Ramos (cell line): ENCODE measurements at regions not wholly inside any gene's neighbourhood (a gene's known extent, or its start where the extent isn't known, plus 50 kb on each side); places are given as distances from the start of the nearest gene placed in this dataset.

ENCODE experiments used
- in situ Hi-C: fragments of 300-500 bp; cut with MboI; formaldehyde crosslinking; loops from one replicate; pipeline ENCODE4 v1.14.3; 2022; ENCODE audit warnings: low sequenced_read_pairs; ENCODE audit not compliant: unreplicated experiment

DNA sequence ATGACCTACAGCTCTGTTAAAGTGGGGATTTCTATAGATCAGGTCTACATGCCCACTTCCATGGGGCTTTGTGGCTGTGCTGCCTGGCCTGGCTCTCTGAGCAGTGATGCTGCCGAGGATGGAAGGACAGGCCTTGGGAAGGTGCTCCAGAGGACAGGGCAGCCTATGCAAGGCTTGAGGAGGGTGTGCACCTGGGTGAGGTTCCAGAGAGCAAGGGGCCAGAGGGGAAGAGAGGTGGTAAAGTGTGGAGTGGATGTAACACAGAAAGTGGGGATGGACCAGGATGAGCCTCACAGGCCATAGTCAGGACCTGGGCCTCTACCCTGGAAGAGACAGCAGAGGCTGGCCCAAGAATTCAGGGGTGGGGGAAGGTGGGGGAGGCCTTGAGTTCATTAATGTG is 826.4 kb downstream of the DCDC2C start:
- in situ Hi-C loops: no loop called here

DNA sequence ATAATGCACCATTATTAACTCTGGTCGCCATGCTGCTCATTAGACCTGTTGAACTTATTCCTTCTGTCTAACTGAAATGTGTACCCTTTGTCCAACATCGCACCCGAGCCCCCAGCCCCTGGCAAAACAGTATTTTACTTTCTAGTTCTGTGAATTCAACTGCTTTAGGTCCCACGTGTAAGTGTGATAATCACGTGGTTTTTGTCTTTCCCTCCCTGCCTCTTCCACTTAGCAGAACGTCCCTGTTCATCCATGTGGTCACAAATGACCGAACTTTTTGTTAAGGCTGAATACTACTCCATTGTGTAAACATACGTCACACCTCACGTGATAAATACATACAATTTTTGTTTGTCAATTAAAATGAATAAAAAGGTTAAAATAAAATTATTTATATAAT is 826.9 kb downstream of the DCDC2C start:
- in situ Hi-C loops: no loop called here

DNA sequence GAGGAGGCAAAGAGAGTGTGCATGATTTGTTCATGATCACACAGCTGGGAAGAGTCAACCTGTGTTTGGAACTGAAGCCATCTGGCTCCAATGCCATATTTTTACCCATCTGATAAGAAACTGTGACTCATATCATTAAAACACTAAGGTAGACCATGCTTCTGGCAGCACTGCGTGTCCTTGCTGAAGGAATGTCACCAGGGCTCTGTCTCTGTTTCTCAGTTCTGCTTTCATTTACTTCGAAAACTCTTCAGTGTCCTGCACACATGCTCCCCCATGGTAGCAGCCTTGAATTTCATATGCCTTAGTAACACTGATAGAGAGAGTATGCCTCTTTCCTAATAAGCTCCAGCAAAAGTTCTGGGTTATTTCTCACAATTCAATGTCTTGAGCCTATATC is 830.4 kb downstream of the DCDC2C start:
- in situ Hi-C loops: no loop called here

DNA sequence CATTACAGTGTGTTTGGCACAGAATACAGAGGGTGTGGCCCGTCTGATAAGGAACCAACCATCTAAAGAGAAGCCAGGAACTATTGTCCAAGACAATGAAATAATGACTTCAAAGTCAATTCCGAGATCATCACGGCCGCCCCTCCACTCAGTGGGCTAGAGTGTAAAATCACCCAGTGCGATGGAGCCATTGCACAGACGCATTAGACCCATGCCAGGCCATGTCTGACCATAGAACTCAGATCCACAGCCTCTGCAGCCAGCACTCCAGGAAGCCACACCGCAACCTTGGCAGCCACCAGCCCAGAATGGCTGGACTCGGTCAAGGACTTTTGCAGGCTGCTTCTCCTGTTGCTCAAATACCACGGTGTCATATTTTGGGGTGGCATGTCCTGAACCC is 835.7 kb downstream of the DCDC2C start:
- in situ Hi-C loops: no loop called here

DNA sequence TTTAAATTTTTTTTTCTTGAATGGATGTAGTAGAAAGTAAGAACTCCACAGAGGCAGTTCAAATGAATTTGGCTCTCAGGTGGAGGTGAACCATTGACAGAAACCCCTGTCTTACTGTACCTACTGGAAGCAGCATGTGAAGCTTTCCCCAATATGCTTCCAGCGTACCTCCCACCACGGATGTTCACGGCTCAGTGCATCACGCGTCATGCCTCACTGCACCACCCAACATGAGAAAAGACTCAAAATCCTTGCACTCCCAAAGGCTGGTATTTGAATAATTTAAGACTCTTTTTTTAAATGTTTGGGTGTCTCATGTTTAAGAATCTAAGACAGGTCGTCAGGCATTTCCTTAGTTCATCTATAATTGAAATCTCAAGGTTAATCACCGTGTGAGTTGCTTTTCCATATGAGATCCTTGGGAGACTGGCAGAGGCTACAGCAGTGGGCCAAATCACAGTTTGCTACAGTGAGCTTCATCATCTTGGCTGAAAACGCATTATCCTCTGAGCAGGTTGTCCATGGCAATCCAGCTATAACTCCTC is 846.4 kb downstream of the DCDC2C start:
- in situ Hi-C loops: no loop called here

DNA sequence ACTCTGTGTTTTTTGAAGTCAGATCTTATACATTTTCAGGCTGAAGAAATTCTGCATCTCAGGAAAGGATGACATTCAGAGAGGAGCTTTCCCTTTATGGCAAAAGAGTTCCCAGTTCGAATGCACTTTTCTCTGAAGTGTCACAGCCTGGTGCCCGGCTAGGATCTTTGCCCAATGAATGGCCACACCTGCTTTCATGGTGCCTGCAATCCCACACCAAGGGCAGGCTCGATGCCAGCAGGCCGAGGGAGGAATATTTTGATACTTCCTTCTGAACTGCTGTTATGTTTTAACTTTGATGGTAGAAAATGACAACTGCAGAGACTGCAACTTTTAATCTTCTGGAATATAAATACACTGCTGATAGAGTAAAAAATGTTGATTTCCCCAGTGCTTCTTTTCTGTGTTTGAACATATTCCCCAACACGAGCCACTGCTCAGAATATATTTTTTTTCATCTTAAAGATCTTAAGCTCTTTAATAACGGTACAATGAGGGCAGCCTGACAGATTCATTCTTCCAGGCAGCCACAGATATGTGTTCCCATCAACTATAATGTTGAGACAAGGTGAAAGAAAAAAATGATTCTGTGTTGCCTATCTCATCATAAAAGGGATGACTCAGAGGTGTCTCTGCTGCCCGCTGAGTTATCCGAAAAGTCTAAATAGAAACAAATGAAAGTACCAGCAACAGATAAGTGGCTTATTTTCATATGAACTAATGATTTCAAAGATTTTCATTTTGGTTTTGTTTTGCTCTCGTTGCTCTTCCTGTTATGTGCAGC is 848.5 kb downstream of the DCDC2C start:
- in situ Hi-C loops: no loop called here

DNA sequence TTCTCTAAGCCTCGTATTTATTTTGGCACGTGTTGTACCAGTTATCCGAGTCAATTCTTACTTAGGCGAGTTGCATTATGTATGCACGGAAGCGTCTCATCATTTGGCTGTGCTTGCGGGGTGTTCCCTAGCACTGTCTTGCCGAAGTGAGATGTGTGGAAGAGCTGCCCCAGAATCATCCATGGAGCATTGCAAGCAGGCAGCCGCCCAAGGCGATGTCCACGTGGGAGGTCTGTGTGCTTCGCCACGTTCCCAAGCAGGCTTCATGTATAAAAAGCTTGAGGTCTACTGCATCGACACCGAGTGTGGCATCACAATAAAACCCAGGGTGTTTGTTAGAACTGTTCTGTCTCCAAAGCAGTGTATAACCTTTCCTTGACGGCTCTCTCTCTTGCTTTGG is 849.9 kb downstream of the DCDC2C start:
- in situ Hi-C loops: no loop called here

DNA sequence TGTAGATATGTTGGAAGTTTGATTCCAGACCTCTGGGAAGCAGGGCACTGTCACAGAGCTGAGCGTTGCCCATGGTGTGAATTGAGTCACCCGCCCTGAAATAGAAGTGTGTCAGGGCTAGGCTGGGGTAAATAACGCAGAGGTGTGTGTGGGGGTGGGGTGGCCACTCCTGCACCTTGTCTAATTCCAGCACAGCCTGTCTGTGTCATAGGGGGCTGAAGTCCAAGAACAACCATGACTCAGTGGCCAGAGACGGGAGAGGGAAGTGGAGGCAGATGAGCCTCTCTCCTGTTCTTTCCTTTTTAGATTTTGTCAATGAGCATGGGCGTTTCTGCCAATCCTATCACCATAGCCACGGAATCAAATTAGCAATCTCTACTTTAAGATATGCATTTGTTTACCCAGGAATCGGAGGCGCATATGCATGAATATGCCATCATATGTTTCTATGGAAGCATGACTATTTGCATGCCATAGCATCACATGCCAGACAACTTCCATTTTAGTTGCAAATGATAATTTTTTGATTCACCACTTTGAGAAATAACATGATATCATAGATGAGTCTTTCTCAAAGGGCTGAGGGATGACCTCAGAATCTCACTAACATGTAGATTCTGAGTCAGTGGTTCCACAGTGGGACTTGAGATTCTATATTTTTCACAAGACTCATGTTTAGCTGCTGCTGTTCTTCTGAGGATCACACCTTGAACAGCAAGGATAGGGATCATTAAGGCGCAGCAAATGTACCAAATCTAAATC is 852.9 kb downstream of the DCDC2C start:
- in situ Hi-C loops: no loop called here

DNA sequence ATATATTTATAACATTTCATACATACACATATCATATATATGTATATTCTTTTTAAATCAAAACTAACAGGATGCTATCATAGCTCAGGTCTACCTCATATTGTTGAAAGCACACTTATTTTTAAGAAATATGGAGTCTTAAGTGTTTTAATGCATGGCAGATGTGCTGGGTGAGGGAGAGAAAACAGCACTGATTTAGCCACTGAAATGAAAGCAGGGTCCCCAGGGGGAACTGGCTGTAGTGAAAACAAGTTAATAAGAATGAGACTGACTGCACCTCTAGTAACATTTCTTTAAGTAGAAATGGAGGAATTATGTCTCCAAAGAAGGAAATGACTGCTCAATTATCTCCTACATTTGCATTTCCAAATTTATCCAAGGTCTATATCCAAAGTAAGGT is 857.8 kb downstream of the DCDC2C start:
- in situ Hi-C loops: no loop called here

DNA sequence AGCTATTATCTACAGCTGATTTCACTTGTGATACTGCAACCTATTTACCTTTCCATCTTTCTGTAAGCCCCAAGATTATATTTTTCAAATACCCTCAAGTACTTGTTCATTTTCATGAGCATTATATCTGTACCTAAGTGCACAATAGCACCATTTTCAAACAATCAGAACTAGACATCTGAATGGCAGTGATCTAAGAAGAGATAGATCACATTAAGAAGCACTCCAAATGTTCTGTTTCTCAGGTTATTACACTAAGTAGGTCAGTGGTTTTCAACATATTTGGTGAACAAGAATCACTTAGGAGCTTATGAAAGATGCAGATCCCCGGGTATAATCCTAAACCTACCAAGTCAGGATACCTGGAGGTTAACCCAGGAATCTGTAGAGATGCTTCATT is 872.7 kb downstream of the DCDC2C start:
- in situ Hi-C loops: no loop called here

DNA sequence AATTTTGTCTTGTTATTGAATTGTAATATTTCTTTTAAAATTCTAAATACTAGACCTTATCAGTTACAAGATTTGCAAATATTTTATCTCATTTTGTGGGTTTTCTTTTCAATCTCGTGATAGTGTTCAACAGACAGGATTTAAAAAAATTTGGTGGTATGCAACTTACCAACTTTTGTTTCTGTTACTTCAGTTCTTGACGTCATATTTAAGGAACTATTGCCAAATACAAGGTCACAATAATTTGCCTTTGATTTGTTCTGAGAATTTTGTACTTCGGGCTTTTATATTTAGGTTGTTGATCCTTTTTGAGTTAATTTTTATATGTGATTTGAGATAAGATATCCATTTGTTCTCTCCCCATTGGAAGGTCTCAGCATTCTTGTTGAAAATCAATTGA is 876.6 kb downstream of the DCDC2C start:
- in situ Hi-C loops: no loop called here

DNA sequence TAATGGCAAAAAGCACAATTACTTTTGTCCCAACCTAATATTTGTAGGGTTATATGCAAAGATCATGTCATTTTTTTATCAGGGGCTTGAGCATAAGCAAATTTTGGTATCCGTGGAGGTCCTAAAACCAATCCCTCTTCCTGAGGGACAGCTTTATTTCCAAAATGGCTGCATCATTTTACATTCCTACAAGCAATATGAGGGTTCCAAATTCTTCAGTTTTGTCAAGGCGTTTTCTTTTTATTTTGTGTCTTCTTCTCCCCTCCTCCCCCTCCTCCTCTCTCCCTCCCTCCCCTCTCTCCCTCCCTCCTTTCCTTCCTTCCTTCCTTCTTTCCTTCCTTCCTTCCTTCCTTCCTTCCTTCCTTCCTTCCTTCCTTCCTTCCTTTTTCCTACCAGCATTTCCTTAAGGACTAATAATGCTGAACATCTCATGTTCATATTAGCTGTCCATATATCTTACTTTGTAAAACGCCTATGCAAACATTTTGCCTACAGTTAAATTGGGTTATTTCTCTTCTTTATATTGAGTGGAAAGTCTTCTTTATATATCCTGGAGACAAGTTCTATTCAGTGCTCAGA is 881.8 kb downstream of the DCDC2C start:
- in situ Hi-C loops: no loop called here

DNA sequence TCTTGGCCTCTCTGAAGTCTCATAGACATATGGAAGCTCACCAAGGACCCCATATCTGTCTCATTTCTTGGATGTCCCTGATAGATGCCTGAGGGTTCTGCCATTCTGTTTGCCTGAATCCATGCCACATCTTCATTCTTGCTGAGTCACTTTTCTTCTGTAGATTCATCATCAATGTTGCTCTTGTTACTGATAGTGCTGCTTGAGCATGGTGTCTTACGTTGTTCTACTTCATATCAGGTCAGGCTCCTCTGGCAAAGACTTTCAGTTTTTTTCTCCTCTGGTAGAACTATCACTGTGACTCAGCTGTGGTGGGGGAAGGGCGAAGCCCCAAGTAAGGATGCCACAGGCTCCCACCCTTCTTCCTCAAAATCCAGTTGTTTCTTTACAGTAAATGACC is 885.2 kb downstream of the DCDC2C start:
- in situ Hi-C loops: no loop called here

DNA sequence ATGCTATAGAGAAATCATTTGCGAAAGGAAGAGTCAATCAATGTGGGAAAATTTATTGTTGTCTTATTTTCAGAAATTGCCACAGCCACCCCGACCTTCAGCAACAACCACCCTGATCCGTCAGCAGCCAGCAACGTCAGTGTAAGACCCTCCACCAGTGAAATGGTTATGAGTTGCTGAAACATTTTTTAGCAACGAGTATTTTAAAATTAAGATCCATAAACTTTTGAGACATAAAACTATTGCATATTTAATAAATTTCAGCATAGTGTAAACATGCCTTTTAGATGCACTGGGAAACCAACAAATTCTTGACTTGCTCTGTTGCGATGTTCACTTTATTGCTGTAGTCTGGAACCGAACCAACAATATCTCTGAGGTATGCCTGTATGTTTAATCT is 887.9 kb downstream of the DCDC2C start:
- in situ Hi-C loops: no loop called here

DNA sequence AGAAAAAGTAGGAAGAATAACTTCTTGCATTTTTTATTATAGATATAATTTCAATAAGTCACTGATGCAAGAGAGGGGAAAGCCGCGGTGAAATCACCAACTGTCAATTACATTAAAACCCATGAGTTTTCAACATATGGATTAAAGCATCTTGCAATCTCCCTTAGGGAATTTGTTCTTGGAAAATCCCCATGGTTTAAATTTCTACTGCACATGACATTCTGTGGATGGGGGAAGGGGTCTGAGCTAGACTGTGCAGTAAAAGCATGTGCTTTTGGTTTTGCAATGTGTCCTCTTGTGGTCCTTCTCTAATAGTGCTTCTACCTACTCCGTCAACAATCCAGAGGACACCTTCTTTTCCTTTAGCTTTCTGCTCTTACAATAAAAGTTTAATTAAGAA is 894.0 kb downstream of the DCDC2C start:
- in situ Hi-C loops: no loop called here

DNA sequence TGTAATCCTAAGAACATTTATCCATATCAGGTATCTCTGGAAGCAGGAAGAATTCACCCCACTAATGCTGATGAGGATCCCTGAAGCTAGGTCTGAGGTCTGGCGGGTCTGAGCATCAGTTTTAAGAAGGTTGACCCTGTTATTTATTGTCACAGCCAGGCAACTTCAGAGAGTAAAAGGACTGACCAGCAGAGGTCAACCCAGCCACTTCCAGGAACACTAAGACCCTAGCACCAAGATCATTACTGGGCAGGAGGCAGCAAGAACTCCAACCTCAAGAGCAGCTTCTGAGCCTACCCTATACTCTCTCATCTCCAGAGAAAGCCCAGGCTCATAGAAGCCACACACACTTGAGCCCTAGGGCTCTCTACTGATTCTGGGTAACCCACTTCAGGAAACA is 901.4 kb downstream of the DCDC2C start:
- in situ Hi-C loops: no loop called here

DNA sequence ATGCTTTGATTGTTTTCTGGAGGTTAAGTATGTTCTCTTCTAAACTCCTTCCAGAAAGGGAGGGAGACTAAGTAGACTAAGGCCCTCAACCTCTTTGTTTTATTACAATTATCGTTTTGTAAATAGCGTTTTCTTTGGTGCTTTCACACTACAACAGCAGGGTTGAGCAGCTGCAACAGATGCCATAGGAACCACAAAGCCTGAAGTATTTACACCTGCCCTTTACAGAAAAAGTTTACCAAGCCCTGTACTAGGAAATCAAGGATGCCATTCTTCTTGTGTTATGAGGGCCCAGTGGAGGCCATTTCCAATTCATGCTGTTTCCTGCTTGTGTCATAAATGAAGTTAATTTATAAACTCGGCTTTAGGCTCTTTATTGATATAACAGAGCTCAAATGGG is 914.8 kb downstream of the DCDC2C start:
- in situ Hi-C loops: no loop called here

DNA sequence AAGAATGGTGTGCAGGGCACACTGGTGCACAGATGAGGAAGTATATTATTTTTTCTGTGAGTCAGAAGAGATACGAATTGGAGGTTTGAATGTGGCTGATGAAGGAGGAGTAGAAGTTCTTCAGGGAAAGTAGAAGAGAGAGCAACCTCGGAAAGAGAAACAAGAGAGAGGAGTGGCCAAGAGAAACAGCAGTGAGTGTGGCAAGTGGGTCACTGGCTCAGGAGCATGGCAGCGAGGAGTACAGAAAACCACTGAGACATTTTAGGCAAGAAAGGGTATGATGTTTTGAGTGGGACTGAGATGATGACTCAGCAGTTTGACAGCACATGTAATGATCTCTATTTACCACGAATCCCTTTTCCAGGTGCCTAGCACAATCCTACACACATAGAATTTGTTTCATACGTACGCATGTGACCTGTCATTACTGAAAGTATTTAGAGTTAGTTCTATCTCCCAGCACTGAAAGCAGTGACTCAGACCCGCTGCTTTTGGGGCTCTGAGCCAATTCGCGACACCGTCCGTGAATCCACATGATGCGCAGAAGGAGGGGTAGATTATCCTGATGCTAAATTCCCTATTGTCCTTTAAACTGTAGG is 915.4 kb downstream of the DCDC2C start:
- in situ Hi-C loops: no loop called here

DNA sequence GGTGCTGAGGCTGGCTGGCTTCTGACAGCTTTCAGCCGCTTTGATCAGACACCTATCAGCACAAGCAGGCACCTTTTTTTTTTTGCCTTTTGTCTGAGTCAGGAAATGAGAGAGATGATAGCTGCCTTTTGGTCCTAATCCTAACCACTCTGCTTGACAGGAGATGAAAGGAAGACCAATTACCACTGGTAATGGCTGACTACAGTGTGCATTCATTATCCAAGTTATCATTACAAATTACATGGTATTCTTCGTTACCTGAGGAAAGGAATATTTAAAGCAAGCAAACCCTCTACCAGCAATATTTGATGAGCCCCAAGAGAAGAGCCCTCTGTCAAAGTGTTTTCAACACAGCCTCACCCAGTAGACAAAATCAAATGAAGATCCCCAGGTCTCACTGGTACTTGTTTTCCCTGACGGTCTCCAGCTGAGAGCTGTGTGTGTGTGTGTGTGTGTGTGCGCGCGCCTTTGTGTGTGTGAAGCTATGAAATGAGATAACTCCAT is 925.7 kb downstream of the DCDC2C start:
- in situ Hi-C loops: no loop called here

DNA sequence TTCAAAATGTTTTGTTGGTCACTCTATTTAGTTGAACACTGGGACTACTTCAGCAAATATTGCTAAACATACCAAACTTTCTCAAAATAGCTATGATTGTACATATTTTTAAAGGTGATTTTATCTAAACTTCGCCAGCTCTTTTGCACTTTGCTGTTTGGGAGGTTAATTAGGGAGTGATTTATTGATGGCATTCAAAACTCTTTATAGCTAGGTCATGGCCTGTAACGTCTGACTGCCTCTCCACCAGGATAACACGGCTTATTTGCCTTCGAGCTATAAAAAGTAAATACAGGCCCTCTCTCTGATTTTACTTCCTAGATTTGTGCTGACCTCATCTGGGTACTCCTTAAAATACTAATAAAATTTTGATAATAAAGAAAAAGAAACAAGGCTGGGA is 931.9 kb downstream of the DCDC2C start:
- in situ Hi-C loops: no loop called here

DNA sequence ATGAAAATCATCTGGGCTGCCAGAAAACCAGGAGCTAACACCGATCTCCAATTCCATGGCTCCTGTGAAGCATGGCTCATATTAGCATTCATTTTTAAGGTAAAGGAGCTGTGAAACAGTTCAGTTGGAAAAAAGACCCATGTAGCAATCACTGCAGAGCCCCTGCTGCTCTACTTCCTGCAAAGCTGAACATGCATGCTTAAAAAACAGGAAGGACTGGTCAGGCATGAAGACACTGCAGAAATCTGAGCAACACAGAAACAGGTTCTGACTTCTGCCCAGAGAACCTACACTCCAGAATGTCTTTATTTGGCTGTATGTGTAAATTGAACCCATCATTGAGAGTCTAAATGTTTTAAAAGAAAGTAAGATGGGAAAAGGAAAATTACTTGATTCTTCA is 950.6 kb downstream of the DCDC2C start:
- in situ Hi-C loops: no loop called here
